GF-D8 (cell line): ENCODE measurements at regions not wholly inside any gene's neighbourhood (a gene's known extent, or its start where the extent isn't known, plus 50 kb on each side); places are given as distances from the start of the nearest gene placed in this dataset.
"Not testable (repeated sequence)": the region's sequence is repeated elsewhere in the genome, so short reads cannot be mapped to it uniquely, and the experiment has no call there.

Experiments
- DNase-seq: peaks from one replicate; lab custom pipeline; 2025; lab: John Stamatoyannopoulos, UW

GRCh38 chr7:101679653-101680173 is 50.6 kb upstream of the MYL10 start:
- DNase-seq, result not testable (repeated sequence)

GRCh38 chr7:101680406-101681145 is 51.5 kb upstream of the MYL10 start:
- DNase-seq, result no peak

GRCh38 chr7:101681170-101682007 is 52.3 kb upstream of the MYL10 start:
- DNase-seq, result no peak

- no peak for DNase-seq
Observed at GRCh38 chr7:101684983-101685330, 55.9 kb upstream of the MYL10 start.

GRCh38 chr7:101686030-101686429 is 56.9 kb upstream of the MYL10 start:
- DNase-seq, result no peak

GRCh38 chr7:101687081-101687480 is 58.0 kb upstream of the MYL10 start:
- DNase-seq, result no peak

- DNase-seq, result no peak
Observed at GRCh38 chr7:101687791-101688182, 58.7 kb upstream of the MYL10 start.

- peak; percentile 37 for DNase-seq
Observed at GRCh38 chr7:101688183-101688831, 59.2 kb upstream of the MYL10 start.

- DNase-seq, result no peak
Observed at GRCh38 chr7:101688995-101689907, 60.2 kb upstream of the MYL10 start.

GRCh38 chr7:101690061-101690460 is 61.0 kb upstream of the MYL10 start:
- DNase-seq, result no peak

GRCh38 chr7:101691822-101692384 is 62.8 kb upstream of the MYL10 start:
- peak; percentile 32 for DNase-seq

GRCh38 chr7:101693498-101694091 is 64.5 kb upstream of the MYL10 start:
- DNase-seq, result no peak

- DNase-seq, result no peak
Observed at GRCh38 chr7:101698964-101699363, 69.9 kb upstream of the MYL10 start.

- DNase-seq, result no peak
Observed at GRCh38 chr7:101699399-101699798, 70.3 kb upstream of the MYL10 start.

GRCh38 chr7:101699881-101700823 is 71.1 kb upstream of the MYL10 start:
- no peak for DNase-seq

GRCh38 chr7:101701153-101701794 is 72.2 kb upstream of the MYL10 start:
- no peak for DNase-seq

- no peak for DNase-seq
Observed at GRCh38 chr7:101702362-101702850, 73.3 kb upstream of the MYL10 start.

GRCh38 chr7:101705331-101705730 is 76.2 kb upstream of the MYL10 start:
- DNase-seq, result no peak

- no peak for DNase-seq
Observed at GRCh38 chr7:101707587-101707986, 78.5 kb upstream of the MYL10 start.
